ENCODE measurements at regions not wholly inside any gene's neighbourhood (a gene's known extent, or its start where the extent isn't known, plus 50 kb on each side); places are given as distances from the start of the nearest gene placed in this dataset.

DNA sequence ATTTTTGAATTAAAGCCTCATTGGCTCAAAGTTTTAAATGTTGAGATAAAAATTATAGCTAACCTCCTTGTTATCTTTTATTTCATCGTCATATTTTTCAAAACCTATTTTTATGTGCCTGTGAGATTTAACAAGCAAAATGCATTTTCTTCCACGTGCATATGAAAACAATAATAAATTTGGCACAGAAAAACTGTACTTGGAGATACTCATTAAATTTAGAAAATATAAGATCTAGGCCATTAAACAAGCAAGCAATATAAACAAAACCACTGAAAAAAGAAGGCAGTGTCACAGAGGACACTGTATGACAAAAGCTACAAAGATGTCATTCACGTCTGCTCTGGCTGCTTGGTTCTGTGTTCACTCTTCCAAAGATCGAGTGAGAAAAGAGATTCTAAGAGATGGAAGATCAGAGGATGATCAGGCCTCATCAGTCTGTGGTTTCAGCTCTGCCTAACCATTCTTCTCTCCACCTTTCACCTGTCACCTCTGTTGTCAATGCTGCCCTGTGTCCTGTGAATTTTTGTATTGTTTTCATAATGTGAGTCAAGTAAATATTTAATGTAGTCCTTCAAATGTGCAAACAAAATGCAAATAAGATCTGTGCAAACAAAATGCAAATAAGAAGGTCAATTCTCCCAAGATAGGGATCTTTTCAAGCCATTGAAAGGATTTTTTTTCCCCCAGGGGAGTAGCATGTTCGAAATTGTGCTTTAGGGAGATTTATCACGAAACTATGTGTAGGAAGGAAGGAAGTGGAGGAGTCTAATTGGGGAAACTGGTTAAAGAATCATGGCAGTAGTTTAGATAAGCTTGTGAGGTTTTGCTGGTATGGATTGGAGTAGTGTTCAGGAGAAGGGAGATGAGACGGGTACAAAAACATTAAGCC is 138.7 kb upstream of the RBMS1 start:
- DNase-seq, result no peak

DNA sequence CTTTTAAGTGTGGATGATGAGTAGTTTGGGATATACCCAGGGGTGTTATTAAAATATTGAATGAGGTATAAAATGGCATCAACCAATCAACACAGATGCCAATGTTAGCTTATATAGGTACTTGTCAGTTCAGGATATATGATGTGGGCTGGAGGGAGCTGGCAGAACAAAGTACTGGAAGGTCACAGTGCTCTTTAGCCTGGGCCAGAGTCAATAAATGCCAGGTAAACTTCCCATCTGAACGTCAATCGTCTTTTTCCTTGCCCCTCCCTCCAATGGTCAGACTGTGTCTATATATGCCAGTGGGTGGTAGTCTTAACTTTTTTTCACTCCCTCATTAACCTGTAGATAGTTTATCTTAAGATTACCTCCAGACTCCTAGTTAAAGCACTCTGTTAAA is 140.8 kb upstream of the RBMS1 start:
- no peak for DNase-seq

DNA sequence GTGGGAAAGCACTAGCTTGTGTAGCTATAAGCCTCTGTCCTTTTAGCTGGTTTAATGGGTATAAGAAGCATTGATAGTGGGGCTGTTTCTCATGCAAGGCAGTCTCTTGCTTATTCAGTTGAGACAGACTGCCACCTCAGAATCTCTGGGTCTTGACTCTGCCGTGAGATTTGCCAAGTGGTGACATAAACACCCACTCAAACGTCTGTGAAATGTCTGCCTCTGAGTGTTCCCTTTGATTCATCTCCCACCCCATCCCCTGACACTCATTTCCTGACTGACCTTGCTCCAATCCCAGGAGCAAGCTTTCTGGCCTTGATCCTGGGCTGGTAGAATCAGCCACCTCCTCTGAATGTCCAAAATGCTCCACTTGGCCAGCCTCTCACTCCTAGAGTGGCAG is 141.9 kb upstream of the RBMS1 start:
- DNase-seq, result no peak

DNA sequence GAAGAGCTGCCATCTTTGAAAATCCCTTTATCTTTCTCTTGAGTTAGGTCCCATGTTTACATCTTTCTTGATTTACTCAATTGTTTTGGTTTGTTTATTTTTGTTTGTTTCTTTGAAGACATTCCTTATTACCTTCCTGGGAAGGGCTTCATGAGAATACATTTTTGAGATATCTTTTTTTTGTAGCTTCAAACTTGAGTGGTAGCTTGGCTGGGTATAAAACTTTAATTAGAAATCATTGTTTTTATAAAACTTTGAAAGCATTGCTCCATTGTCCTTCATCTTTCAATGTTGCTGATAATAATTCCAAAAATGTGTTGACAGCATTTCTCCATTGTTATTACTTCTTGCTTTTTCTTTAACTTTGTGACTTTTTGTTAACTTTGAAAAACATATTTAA is 145.9 kb upstream of the RBMS1 start:
- DNase-seq, result no peak

DNA sequence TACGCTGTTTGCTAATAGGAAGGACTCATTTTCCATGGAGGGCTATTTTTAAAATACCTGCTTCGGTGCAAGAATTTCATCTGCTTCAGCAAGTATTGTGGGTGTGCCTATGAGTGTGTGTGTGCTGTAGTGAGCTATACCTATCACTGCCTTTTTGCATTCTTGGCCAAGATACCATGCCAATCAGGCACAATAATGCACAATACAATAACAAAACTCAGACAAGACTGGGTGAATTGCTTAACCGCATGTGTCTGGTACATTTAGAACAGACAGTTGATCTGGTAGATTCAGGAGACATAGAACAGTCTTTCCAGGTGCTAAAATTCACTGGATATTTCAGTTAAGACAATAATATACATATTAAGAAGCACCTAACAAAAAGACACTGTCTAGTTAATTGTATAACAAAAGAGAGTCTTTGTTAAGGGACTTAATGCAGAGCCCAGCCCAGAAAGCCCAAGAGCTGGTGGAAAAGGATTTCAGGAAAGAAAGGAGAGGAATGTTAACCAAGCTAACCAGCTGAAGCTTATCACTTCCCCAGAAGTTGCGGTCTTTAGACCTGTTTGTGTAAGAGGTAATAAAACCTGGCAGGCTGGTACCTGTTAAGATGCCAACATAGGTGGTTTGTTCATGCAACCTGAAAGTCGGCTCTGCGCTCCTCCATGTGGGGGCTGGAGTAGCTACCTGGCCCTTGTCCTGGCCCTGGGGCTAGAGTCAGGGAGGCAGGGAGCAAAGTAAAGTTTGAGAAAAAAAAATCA is 153.3 kb upstream of the RBMS1 start:
- DNase-seq, result no peak

GRCh38 chr2:160647967-160648685 is 154.5 kb upstream of the RBMS1 start:
- DNase-seq, result no peak

DNA sequence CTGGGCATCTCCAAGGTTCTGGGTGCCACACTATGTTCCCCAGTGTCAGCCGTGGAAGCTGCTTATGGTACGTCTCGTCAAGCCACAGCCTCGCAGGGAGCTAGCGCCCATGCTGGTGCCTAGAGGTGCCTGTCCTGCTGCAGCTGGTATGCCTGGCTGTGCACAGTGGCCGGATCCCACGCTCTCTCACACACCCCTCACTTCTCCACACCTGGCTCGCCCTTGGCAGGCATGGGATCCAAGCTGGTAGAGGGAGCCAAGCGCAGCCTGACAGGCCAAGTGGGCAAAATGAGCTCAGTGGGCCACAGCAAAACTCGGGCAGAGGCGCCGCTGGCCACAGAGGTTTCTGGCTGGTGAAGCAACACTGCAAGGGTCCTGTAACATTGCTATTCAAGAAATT is 156.1 kb upstream of the RBMS1 start:
- DNase-seq, result no peak

- no peak for DNase-seq
These were observed 156.8 kb upstream of the RBMS1 start for GRCh38 chr2:160650196-160651118.

DNA sequence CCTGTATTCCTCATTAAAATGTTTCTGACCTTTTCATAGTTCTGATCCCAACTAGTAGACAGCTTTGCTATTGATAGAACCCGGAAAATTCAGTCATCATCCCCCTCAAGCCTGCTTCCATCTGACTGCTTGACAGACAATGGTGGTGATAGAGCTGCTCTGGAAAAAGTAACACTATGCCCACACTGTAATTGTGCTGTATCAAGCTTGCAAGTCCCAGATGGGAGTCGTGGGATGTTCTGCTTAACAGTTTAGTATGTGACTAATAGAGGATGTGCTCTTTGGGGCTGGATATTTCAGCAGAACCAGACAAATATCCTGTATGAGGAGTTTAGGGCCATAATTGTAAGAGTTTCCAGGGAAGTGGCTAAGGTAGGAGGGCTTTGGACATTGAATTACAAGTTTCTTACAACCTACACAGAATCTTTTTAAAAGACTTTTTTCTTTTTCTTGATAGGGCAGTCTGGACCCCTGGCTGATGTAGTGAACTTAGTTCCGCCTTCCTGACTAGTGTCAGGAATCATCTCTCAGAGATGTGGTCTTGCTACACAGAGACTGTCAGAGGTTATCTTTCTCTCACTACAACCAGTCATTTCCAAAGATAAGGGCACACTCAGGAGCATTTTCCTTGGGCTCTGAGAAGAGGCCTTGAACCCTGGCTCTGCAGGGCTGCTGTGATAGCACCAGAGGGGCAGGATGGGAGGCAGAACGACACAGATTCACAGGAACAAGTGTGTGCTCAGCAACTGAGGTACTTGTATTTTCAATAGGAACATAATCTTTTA is 158.0 kb upstream of the RBMS1 start:
- DNase-seq, result no peak

DNA sequence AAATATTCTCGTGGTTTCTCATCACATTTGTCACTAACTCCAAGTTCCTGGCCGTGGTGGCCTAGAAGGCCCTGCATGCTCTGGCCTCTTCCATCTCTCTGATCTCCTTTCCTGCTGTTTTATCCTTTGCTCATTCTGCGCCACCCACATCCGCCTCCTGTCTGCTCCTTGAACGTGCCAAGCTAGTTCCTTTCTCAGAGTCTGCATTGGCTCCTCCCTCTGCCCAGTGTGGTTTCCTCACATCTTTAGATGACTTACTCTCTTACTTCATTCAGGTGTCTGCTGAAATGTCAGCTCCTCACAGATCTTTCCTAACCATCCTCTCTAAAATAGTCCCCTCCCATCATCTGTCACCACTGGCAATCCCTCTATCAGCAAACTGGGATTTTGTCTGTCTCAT is 158.6 kb upstream of the RBMS1 start:
- DNase-seq, result no peak

DNA sequence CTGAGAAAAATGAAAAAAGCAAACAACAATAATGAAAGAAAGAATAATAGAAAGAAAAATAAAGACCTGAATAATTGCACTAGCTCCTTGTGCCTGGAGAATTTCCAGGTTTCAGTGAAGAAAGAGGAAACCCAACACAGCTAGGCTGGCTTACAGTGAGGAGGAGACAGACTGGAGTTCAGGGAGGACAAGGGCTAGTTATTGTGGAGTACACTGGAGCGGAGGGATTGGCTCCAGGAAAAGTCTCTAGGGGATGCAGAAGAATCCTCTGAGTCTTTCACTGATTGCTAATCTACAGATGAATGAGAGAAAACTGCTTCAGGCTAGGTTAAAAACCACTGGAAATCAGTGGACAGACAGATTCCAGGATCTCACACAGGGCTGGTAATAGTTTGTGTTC is 163.6 kb upstream of the RBMS1 start:
- no peak for DNase-seq

- no peak for DNase-seq
These were observed 165.2 kb upstream of the RBMS1 start for GRCh38 chr2:160658851-160659250.

- DNase-seq, result no peak
These were observed 167.1 kb upstream of the RBMS1 start for GRCh38 chr2:160660741-160661140.

GRCh38 chr2:160664603-160665140 is 171.1 kb upstream of the RBMS1 start:
- DNase-seq, result no peak

DNA sequence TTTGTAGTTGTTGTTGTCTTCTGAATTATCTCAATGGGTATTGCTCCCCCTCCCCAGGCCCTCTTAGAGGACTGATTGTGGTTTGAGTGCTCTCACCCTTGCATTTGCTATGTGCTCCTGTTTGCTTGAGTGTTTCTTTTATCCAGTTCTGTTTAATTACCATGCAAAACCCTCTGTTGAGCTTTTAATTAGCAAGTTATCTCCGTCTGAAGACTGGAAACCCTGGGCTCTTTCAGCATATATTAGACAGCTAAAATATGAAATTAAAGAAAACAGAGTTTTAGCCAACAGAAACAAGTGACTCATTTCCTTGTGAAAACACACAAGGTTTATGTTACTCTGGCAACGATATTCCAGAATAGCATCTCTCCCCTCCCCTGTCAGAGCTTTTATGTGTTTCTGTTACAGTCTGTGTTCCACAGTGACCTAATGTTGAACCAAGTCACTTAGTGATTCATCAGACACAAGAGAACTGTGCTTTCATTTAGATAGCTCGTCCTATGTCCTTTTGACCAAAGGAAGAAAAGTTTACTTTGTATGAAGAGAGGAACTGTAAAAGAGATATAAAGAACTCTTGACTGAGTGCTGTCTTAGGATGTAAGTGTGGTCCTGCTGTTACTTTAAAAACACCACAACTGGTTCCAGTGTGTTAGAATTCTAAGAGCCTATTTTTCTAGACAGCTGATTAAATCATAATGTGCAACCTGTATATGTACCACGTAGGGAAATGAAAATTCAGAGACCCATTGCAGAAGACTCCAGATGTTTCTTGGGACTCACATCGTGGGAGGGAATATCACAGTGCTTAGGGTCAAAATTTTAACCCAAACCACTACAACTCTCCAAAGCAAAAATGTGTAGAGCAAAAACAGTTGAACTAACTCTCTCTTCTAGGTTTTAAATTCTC is 172.8 kb upstream of the RBMS1 start:
- peak; percentile 37 for DNase-seq

- DNase-seq, result no peak
These were observed 174.2 kb upstream of the RBMS1 start for GRCh38 chr2:160667811-160668210.

- no peak for DNase-seq
These were observed 177.0 kb upstream of the RBMS1 start for GRCh38 chr2:160670618-160671017.

GRCh38 chr2:160672211-160672610 is 178.6 kb upstream of the RBMS1 start:
- no peak for DNase-seq

- DNase-seq, result no peak
These were observed 180.6 kb upstream of the RBMS1 start for GRCh38 chr2:160674146-160674750.

- DNase-seq, result no peak
These were observed 186.1 kb upstream of the RBMS1 start for GRCh38 chr2:160679686-160680085.
